Pancreas (tissue), 10 donors: ENCODE measurements at regions not wholly inside any gene's neighbourhood (a gene's known extent, or its start where the extent isn't known, plus 50 kb on each side); places are given as distances from the start of the nearest gene placed in this dataset.

Experiments used
- ATAC-seq, 4 donors: fragments of 200-7000 bp; cut with Tn5 transposase; one replicate each; pipeline versions ENCODE4 v1.8.0 to v1.9.1; 2020; ENCODE audit warnings: mild to moderate bottlenecking in 4 of 4, moderate library complexity in 4 of 4
- DNase-seq, 6 donors: peaks; one replicate each; pipeline ENCODE4 v3.0.0-alpha.2; 2020
- FAIRE-seq: peaks from 2 replicates; lab custom pipeline; 2012; peaks lifted over from hg19 to GRCh38; lab: Jason Lieb, UNC
- H3K27ac ChIP-seq, 4 donors: fragments of 200-600 bp; sonication (generic); 1 replicate in 3 of 4; 2 replicates in 1 of 4; pipeline versions ENCODE4 v1.5.0 to v1.8.0; 2020
- H3K27me3 ChIP-seq, 4 donors: fragments of 200-600 bp; one replicate each; pipeline ENCODE4 v1.8.0; 2021
- H3K36me3 ChIP-seq, 3 donors: fragments of 200-600 bp; sonication (generic) in 1 of 3; one replicate each; pipeline versions ENCODE4 v1.5.0 to v1.8.0; 2020 to 2021
- H3K4me1 ChIP-seq, 3 donors: fragments of 200-600 bp; one replicate each; pipeline ENCODE4 v1.8.0; 2021
- H3K4me3 ChIP-seq, 4 donors: fragments of 200-600 bp; sonication (generic) in 2 of 4; one replicate each; pipeline versions ENCODE4 v1.5.0 to v1.8.0; 2020 to 2021
- H3K9me3 ChIP-seq, 4 donors: fragments of 200-600 bp; one replicate each; pipeline ENCODE4 v1.8.0; 2021
- CTCF ChIP-seq, 4 donors: fragments of 200-600 bp; sonication (generic) in 3 of 4; IDR thresholded peaks; one replicate each; pipeline versions ENCODE4 v1.5.0 to v1.8.0; 2021; ENCODE audit warnings: antibody characterized with exemption in 4 of 4
- WGBS, 2 donors: extraction: QIAGEN DNeasy Blood & Tissue Kit; methylation state at CpG; one replicate each; pipeline ENCODE4 v1.1.7; 2013; 5-methylcytosine and 5-hydroxymethylcytosine counted together
- intact Hi-C, 3 donors: fragments of 100-400 bp; cut with DNase I; formaldehyde crosslinking; loops; one replicate each; pipeline versions ENCODE4 v1.11.1 to v1.14.2; 2022
- donor health status: healthy with polysubstance abuse.
- donor health status: DM: no; HTN: no; CAD: no; lungs with moderate emphysema.
- donor health status: DM: no; HTN: no; CAD: no.
- donor health status: control.
- donor health status: control.
- donor health status: Bipolar disorder and iron deficiency.
- donor health status: DM: yes; HTN: yes; CAD: no.
- donor health status: DM: no; HTN: no; CAD: no.
- donor health status: DM: no; HTN: no; CAD: no.
- donor health status: DM: yes; HTN: yes; CAD: no.

- no peak for TF ChIP-seq CTCF (IDR thresholded peaks at IDR 0.05)
- ATAC-seq (no peak), DNase-seq (no peak), FAIRE-seq (no peak)
- WGBS, 2 donors, result 86 to 93% methylated on average over 6 of the region's 6 CpGs
- H3K9me3 ChIP-seq, result no peaks in the 10 kb centered on the region
- no peak overlapping the region for H3K4me3 ChIP-seq
- H3K4me1 ChIP-seq, result peaks cover 0 to 5% (median 0%) of the 10 kb centered on the region in 3 donors
- H3K27me3 ChIP-seq, result no peaks in the 10 kb centered on the region
- intact Hi-C loops, result no loop called here
- no peaks in the 10 kb centered on the region for H3K36me3 ChIP-seq
- H3K27ac ChIP-seq, result no peak overlapping the region
Measured at GRCh38 chr4:185987961-185988627, 80.9 kb upstream of the TLR3 start.

DNA sequence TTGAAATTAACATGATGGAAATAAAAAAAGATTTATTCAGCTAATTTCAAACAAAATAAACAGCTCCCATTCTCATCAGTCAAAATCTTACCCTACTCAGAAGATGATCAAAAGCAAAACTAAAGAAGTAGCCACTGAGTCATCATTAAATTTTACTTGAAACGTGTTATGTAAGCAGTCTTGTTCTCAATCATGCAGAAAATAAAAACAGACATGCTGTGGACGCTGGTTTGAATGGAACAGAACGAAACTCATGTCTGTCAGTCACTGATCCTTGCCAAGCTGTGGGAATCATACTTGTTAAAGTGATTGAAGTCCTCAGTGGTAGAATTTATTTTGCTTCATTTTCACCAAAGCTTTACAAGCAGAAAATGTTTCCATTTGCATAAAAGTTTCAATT is 77.2 kb upstream of the TLR3 start:
- Histone ChIP-seq H3K4me3 (no peak overlapping the region), H3K4me1 (peaks cover 0 to 10% (median 0%) of the 10 kb centered on the region in 3 donors), H3K36me3 (no peaks in the 10 kb centered on the region), H3K9me3 (no peaks in the 10 kb centered on the region), H3K27me3 (no peaks in the 10 kb centered on the region), H3K27ac (no peak overlapping the region)
- 81 to 84% methylated on average over 3 of the region's 3 CpGs for WGBS, 2 donors
- DNase-seq (no peak), ATAC-seq (no peak), FAIRE-seq (no peak)
- TF ChIP-seq CTCF (IDR thresholded peaks at IDR 0.05), result no peak
- intact Hi-C loops, result no loop called here

DNA sequence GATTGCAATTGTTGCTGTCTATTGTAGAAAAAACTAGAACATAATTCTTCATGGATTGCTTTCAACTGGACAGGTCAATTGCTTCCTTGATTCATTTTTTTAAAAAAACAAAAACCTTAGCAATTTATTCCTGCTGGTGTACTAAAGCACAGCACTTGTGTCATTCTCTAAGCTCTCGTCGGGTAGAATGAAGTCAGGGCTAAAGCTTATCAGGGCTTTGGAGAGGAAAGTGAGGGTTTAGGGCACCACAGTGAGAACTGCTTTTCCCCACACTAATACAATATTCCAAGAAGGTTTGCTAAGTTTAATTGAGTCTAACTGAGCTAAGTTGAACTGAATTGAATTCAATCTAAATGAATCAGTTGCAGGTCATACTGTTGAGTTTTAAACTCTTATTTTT is 76.4 kb upstream of the TLR3 start:
- Histone ChIP-seq H3K27me3 (no peaks in the 10 kb centered on the region), H3K4me3 (no peak overlapping the region), H3K9me3 (no peaks in the 10 kb centered on the region), H3K27ac (no peak overlapping the region), H3K4me1 (peaks cover 0 to 10% (median 0%) of the 10 kb centered on the region in 3 donors), H3K36me3 (no peaks in the 10 kb centered on the region)
- intact Hi-C loops, result no loop called here
- no peak for TF ChIP-seq CTCF (IDR thresholded peaks at IDR 0.05)
- ATAC-seq (peak in 3 of 4 donors; percentile 36 to 56 (median 39)), DNase-seq (no peak), FAIRE-seq (no peak)
- WGBS, 2 donors, result 32 to 33% methylated on average over 2 of the region's 2 CpGs

GRCh38 chr4:185993328-185993973 is 75.5 kb upstream of the TLR3 start:
- FAIRE-seq (no peak), ATAC-seq (peak; percentile 71 to 85 (median 82))

More at GRCh38 chr4:185993328-185993973, 75.5 kb upstream of the TLR3 start:
- TF ChIP-seq CTCF (IDR thresholded peaks at IDR 0.05), result no peak
- intact Hi-C loops, result no loop called here
- peak in 1 of 6 donors; percentile 19 for DNase-seq
- no peaks in the 10 kb centered on the region for H3K36me3 ChIP-seq
- WGBS, 2 donors, result 49 to 51% methylated on average over 6 of the region's 6 CpGs
- peaks cover 0 to 10% (median 0%) of the 10 kb centered on the region in 3 donors for H3K4me1 ChIP-seq
- no peaks in the 10 kb centered on the region for H3K9me3 ChIP-seq
- H3K27ac ChIP-seq, result no peak overlapping the region
- H3K4me3 ChIP-seq, result no peak overlapping the region
- H3K27me3 ChIP-seq, result no peaks in the 10 kb centered on the region
